Stimulated activated CD8-positive, alpha-beta memory T cell treated with anti-CD3 and anti-CD28 coated beads, Interleukin-2, amount 100 ng/mL, for 48 hours (primary cell): ENCODE measurements at regions not wholly inside any gene's neighbourhood (a gene's known extent, or its start where the extent isn't known, plus 50 kb on each side); places are given as distances from the start of the nearest gene placed in this dataset.
"Not testable (repeated sequence)": the region's sequence is repeated elsewhere in the genome, so short reads cannot be mapped to it uniquely, and the experiment has no call there.

Source experiments
- DNase-seq, 2 donors: peaks; one replicate each; pipeline ENCODE4 v3.0.0-alpha.2; 2020; ENCODE audit warnings: low read depth in 2 of 2

DNA sequence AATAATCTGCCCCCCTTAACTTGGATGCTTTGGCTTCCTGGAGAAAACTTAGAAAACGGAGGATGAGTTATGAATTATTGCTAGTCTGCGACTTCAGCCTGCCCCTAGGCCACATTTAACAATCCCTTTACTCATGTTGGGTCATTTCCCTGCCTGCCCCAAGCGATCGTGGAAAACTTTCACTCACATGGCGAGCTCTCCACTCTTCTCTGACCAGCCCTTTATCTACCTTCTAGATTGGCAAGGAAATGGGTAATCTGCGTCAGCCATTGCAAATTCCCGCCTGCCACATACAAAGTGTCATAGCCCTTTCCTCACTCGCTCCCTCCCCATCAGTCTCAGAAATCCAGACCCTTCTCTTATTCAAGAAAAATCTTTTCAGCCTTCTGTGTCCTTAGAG is 154.3 kb upstream of the IRS2 start:
- no peak for DNase-seq

DNA sequence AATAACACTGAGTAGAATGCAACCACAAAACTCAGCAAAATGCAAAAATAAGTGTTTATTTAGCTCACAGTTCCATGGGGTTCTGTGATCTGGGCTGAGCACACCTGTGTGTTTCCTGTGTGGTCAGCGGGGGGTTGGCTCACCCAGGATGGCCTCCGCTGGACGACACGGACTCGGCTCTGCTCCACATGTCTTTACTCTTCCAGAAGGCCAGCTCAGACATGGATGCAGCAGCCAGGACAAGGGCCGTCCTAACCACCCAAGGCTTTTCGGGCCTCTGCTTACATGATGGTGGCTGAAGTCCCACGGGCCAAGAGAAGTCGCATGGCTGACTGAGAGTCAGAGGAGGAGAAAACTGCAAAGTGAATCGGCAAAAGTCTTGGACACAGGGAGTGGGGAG is 153.5 kb upstream of the IRS2 start:
- no peak for DNase-seq

DNA sequence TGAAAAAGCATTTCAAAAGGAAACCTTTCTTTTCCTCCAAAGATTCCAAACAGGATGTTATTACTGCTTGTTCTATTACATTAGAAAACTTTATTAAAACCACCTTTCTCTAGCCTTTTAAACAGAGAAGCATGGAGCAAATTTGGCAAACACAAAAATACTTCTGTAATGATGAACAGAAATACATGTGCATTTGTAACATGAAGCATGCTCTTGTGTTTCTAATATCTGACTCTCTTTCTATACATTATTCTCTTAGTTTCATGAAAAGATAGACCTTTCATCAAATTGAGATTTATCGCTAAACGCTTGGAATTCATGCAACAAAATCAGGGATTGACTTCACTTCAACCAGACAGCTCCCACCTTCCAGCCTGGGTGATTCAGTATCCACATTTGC is 152.8 kb upstream of the IRS2 start:
- DNase-seq = no peak

DNA sequence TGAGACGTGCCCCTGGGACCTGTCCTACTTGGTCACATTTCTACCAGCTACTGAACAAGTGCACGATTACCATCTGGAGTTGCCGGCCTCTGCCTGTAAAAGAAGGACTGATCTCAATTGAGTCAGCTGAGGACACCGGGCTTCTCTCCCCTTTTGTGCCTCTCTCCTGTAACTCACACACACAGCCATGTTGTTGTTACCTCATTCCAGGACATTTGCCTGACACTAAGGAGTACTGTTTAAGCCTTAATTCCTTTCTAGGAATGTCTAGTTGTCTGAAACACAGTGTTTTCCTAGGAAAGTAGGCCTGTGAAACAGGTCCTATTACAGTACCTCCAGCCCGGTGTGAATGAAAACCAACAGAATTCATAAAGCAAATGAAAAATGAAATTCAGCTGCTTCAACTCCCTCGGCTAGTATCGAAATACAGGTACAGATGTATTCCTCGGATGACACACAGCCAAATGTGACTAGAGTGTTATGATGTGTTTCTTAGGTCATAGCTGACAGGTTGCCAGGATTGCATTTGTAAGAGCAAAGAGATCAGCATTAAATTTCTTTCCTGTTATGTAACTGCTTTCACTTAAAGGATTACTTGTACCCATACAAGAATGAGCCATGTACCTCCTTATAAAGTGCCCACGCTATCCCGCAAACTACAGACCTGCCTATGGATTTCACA is 152.0 kb upstream of the IRS2 start:
- DNase-seq = no peak

DNA sequence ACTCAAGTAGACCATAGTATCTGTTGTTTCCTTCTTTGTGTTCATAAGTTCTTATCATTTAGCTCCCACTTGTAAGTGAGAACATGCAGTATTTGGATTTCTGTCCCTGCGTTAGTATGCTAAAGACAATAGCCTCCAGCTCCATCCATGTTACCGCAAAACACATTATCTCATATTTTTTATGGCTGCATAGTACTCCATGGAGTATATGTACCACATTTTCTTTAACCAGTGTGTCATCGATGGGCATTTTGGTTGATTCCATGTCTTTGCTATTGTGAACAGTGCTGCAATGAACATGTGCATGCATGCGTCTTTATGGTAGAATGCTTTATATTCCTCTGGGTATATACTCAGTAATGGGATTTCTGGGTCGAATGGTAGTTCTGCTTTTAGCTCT is 148.1 kb upstream of the IRS2 start:
- not testable (repeated sequence) for DNase-seq

DNA sequence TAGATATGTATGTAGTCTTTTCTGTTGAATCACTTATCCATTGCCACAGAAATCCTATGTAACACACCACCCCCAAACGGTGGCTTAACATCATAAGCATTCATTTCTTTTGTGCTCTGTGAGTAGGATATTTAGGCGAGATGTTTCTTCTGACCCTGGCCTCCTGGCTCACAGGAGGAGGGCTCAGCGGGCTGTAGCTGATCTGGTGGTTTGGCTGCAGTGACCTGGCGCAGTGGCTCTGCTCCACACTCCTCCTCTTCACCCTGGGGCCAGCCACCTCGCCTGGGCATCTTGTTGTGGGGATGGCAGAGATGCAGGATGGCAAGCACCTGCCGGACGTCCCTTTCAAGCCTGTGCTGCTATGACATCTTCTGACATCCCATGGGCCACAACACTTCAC is 147.1 kb upstream of the IRS2 start:
- no peak for DNase-seq

DNA sequence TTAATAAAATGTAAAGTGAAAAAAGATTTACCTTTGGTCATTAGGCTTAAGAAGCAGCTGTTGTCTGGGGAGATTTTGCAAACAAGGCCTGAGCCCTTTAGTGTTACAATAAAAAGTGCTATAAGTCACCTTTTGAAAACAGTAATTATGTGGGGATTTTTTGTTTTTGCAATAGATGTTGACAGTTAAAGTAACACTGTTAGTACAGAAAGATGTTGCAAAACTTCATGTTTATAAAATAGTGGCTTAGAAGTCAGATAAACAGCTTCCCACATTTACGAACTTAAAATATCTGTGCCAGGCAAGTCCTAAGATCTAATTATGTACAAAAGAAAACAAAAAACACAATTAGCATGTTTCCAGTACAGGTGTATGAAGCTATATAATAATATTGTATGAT is 138.0 kb upstream of the IRS2 start:
- no peak for DNase-seq

DNA sequence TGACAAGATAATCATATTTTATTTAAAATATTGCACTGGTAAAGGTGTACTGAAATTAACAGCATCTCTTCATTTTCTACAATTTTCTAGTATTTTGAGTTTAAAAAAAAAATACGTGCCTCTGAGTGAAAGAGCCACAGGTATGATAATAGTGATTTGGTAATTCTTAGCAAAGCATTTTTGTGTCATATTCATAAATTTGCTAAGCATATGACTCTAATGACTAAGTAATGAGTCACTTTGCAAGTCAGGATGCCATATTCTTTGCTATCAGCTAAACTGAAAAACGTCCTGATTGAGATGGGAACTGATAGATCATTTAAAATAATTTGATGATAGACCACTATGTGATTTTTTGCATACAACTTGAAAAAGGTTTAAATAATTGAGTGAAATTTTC is 136.1 kb upstream of the IRS2 start:
- DNase-seq = no peak

DNA sequence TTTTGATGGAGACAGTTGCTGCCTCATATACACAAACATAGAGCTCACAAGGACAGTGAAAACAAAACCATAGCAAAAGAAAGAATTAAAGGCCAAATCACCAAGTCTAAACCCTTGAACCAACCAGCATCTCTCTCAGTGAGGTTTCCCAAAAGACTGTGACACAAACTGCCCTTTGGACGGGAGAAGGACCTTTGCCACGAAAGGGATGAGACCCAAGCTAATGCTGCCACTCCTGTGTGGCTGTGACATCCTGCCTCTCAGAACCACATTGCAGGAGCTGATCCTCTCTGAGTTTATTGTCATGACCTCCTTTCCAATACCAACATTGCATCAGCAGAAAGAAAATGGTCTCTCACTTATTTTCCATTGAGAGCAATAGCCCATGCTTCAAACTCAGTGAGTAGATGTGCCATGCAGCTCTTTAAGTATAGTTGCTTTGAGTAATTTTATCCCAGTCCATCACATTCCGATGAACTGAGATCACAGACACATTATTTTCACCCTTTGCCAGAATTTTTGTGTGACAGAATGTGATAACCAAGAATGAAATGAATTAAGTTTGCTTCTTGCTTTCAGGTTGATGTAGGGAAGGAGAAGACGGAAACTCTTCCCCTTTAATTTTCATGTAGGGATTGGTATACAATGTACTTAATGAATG is 133.5 kb upstream of the IRS2 start:
- DNase-seq = no peak

DNA sequence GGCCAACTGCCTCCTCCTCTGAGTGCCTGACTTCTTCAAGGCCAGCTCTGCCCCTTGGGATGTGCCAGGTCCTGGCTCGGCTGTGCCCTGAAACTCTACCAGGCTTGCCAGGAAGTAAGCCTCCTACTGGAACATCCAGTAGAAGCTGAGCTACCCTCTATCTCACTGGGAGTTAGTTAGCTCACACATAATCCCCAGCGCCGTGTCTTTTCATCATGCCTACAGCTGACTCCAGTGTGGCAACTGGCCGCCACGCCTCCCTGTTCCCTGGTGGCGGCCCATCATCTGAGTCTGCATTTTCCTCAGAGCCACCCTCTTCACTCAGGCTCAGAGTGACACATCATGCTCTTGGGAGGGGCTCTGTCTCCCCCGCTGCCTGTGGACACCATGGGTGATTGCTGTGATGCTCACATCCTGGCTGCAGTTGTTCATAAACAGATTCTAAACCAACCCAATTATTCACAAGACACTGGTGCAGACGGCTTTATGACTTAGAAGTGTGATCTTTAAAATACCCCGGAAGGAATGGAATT is 131.9 kb upstream of the IRS2 start:
- DNase-seq = no peak

DNA sequence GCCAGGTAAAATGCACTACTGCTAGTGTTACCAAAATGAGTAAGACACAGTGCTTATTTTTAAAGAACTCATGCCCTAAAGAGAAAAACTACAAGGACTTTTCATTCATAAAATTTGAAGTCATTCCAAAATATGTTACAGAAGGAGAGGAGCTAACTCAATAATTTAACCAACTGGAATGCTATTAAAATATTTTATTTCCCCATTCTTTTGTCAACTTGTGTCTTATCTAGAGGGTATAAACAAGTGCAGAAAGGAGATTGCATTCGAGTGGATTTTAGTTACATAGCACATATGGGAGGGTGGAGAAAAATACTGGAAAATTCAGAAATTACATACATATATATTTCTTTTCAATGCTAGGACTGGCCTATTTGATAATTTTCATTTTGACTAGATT is 131.0 kb upstream of the IRS2 start:
- DNase-seq = no peak

DNA sequence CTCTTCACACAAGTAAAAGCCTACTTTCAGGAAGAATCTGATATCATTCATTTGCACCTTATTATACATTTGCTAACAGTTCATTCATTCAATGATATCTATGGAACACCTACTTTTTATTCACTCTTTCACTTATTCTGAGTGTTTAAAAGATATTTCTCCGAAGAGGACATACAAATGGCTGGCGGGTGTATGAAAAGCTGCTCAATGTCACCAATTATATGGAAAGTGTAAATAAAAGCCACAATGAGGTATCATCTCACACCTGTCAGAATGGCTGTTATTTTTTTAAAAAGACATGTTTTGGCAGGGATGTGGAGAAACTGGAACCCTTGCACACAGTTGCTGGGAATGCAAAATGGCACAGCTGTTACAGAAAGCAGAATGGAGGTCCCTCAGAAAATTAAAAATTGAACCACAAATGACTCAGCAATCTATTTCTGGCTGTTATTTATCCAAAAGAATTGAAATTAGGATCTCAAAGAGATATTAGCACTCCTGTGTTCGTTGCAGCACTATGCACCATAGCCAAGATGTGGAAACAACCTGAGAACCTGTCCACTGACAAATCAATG is 127.6 kb upstream of the IRS2 start:
- no peak for DNase-seq

DNA sequence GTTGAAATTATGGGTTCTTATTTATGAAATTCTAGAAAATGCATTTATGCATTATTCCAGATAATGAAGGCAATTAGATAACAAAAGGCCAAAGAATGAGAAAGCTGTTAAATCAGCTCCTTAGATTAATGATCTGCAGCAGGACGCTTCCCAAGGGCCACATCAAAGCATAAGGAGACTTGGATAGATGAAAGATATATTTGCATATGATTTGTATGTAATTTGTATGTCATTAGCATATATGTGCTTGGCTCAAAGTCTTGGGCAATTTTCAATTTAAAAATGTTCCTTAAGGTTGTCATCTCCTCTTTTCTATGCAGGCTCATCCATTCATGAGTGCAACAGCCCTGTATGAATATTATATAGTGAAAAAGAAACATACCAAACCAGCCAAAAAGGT is 126.8 kb upstream of the IRS2 start:
- no peak for DNase-seq

DNA sequence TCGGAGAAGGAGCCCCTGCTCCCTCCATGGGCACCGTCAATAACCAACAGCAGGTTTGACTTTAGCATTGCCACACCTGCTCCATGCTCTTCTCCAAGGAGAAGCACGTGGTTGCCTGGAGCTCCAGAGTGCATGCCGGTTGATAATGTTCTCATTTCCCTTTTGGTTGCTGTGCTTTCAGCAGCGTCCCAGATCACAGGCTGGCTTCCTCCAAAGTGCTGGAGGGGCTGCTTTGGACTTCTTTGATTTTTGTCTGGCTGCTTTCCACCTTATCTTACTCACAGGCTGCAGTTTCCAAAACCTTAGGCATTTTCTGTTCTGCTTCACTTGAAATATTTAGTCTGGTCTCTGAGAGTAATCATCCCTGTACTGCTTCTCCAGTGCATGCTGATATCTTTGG is 123.8 kb upstream of the IRS2 start:
- DNase-seq = no peak

DNA sequence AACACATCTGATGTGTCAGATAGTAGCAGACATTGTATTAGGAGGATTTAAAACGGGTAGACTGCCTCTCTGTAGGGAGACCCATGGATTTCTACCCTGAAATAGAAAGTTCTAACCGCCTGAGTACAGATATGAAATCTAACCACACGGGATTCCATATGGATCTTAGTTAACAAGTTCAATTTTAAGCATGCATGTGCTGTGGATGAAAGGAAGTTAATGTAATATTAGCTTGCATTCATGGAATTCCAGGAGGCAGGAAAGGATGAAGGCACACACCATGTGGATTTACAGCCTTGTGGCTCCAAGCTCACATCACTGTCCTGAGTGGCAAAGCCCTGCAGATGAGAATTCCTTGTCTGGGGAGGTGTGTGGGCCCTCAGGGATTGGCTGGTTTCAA is 120.6 kb upstream of the IRS2 start:
- no peak for DNase-seq

DNA sequence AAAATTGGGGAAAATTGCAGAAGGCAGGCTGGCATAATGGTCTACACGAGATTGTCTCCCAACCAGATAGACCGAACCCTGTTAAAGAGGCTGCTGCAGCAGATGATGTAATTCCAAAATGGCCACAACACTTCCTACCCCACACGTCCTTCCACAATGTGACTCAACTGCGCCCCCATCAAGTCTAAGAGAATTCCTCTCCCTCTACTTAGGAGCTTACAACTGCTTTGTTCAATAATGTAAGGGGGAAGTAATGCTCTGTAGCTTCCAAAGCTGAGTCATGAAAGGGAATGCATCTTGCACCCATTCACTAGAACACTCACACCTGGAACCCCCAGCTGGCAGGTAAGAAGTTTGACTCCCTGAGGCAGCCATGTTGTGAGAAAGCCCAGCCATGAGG is 117.8 kb upstream of the IRS2 start:
- no peak for DNase-seq

DNA sequence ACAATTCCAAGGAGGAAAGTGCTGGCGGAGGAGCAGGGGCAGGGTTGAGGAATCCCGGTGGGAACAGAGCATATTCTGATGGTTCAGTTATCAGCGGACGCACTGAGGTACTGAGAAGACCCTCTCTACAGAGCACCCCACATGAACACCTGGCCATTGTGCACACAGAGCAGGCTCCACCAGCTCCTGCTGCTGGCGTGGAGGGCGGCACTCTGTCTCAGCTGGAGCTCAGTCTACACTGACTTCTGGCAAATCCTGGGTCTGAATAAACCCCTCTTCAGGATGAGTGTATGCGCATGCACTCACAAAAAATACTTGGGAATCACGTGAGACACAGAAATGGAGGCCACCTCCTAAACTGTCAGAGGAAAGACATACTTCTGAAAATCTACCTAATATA is 114.4 kb upstream of the IRS2 start:
- no peak for DNase-seq

DNA sequence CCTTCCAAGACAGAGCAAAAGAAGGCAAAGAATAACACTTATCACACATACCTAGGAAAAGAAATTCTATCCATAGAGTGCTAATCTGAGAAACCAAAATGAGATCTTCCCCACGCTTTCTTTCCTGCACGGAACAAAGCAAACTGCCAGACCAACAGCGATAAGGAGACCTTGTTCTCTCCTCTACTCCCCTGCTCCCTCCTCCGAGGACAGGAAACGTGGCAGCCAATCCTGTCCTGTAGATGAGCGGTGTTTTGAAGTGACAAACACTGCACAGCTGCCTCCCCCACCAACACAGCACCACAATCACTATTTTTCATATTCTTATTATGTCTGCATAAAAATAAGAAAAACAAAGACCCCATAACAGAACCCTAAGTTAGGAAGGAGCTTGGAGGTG is 113.9 kb upstream of the IRS2 start:
- DNase-seq = no peak

DNA sequence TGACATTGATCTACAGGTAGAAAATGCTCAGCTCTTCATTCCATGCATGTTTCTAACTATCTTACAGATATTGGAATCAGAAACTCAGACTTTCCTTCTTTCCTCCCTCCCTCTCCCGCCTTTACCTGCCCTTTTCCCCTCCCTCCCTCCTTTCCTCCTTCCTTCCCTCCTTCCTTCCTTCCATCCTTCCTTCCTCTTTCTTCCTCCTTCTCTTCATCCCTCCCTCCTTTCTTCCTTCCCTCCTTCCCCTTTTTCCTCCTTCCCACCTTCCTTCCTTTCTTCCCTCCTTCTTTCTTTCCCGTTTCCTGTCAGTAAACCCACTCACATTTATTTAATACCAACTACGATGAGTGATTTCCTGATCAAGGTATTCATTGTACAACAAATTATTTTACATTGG is 113.4 kb upstream of the IRS2 start:
- no peak for DNase-seq

DNA sequence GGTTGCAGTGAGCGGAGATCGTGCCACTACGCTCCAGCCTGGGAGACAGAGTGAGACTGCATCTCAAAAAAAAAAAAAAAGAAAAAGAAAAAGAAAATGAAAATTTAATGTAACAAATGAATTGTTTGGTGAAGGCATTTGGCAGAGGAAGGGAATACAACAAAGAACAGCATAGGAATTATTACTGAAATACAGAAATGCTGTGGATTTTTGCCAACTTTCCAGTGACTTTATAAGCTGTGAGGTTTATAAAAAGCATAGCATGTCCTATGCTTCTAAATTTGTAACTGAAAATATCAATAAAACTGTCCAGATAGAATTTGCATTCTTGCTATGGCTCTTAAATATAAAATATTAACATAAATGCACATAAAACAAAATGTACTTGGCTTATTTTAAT is 112.9 kb upstream of the IRS2 start:
- no peak for DNase-seq

DNA sequence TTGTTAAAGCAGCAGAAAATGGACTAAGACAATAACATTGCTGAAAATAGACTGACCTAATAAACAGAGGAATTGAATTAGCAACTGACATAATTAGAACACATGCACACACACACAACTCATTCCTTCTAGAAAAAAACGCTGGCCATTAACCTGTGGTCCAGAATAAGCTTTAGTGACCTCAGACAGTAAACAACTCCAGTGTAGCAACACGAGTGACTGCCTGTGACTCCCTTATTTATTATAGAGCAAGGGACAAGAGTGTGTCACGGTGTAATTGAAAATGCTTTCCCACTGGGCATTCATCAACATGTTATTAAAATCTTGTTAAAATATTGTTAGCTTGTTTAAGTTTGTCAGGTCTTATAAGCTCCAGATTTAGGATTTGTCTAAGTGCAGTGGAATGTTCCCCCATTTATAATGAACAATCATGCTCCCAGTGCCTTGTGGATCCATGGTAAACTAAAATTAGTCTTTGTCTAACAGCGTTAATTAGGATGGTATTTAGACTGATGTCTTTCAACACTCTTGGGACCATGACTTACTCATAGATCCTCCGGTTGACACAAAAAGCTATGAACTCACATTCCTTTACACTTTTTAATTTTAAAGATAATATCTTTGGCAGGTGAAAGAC is 111.7 kb upstream of the IRS2 start:
- DNase-seq = no peak

DNA sequence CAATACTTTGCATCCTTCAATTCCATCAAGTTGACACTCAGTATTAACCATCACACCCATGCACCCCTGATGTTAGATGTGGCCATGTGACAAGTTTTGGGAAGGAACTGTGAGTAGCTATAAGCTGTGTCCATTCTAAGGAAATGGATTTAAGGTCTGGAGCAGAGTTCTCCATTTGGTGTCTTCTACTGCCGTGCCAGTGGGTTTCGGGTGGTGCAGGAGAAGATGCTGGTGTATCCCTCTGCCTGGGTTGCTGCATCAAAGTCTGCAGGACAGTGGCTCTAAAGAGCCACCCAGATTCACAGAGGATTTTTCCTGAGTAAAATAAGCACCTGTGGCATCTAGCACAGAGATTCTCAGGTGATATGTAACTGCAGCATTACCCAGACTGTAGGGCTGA is 105.7 kb upstream of the IRS2 start:
- no peak for DNase-seq

DNA sequence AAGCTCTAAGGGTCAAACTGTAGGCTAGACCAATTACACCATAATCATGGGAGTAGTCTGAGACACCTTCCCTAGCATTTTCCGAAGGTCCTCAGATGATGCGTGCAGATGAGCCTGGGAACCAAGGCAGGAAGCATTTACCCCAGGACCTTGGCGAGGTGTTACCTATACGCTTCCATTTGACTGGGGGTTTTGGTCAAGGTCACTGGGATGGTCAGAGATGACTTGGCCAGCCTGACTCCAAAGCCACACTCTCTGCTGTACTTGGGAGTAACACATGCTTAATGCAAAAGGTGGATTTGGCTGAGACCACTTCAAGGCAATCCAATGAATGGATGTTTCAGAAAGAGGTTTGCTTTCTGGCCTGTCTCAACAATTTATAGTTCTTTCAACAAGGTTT is 98.9 kb upstream of the IRS2 start:
- no peak for DNase-seq
